Chondrocyte (in vitro differentiated cells): ENCODE measurements at regions not wholly inside any gene's neighbourhood (a gene's known extent, or its start where the extent isn't known, plus 50 kb on each side); places are given as distances from the start of the nearest gene placed in this dataset.
"Not testable (repeated sequence)": the region's sequence is repeated elsewhere in the genome, so short reads cannot be mapped to it uniquely, and the experiment has no call there.

Source experiments
- DNase-seq: peaks from one replicate; pipeline ENCODE4 v3.0.0; 2021; ENCODE audit warnings: mixed read lengths, low spot score
- H3K27ac Mint-ChIP-seq: one replicate; pipeline ENCODE4 v1.8.0; 2021; ENCODE audit warnings: mild to moderate bottlenecking, moderate library complexity, mixed read lengths; ENCODE audit not compliant: unreplicated experiment
- H3K27me3 Mint-ChIP-seq: 2 replicates; pipeline ENCODE4 v1.8.0; 2021; ENCODE audit warnings: low read depth, mixed read lengths
- H3K36me3 Mint-ChIP-seq: 2 replicates; pipeline ENCODE4 v1.8.0; 2021; ENCODE audit warnings: low read depth, mixed read lengths
- H3K4me1 Mint-ChIP-seq: 2 replicates; pipeline ENCODE4 v1.8.0; 2021; ENCODE audit warnings: low read depth, mild to moderate bottlenecking, mixed read lengths
- H3K4me3 Mint-ChIP-seq: one replicate; pipeline ENCODE4 v1.8.0; 2021; ENCODE audit warnings: mild to moderate bottlenecking, moderate library complexity, mixed read lengths; ENCODE audit not compliant: unreplicated experiment
- H3K9me3 Mint-ChIP-seq: 2 replicates; pipeline ENCODE4 v1.8.0; 2021; ENCODE audit warnings: low read depth, mixed read lengths
- TF ChIP-seq, protein P1 (sequence below): fragments of 200-600 bp; sonication (generic); IDR thresholded peaks from 2 replicates; pipeline ENCODE4 v1.5.0; 2021; ENCODE audit warnings: antibody characterized with exemption, mild to moderate bottlenecking, moderate library complexity

- Mint-ChIP-seq H3K27me3 (peaks cover 40% of the 10 kb centered on the region), H3K36me3 (no peaks in the 10 kb centered on the region), H3K4me3 (peak overlapping the region; percentile 1), H3K9me3 (no peaks in the 10 kb centered on the region), H3K27ac (no peak overlapping the region), H3K4me1 (peaks cover 12% of the 10 kb centered on the region)
- TF ChIP-seq, protein P1, sequence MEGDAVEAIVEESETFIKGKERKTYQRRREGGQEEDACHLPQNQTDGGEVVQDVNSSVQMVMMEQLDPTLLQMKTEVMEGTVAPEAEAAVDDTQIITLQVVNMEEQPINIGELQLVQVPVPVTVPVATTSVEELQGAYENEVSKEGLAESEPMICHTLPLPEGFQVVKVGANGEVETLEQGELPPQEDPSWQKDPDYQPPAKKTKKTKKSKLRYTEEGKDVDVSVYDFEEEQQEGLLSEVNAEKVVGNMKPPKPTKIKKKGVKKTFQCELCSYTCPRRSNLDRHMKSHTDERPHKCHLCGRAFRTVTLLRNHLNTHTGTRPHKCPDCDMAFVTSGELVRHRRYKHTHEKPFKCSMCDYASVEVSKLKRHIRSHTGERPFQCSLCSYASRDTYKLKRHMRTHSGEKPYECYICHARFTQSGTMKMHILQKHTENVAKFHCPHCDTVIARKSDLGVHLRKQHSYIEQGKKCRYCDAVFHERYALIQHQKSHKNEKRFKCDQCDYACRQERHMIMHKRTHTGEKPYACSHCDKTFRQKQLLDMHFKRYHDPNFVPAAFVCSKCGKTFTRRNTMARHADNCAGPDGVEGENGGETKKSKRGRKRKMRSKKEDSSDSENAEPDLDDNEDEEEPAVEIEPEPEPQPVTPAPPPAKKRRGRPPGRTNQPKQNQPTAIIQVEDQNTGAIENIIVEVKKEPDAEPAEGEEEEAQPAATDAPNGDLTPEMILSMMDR, result no peak
- DNase-seq, result no peak
Measured at GRCh38 chr7:149670288-149670687, 103.1 kb downstream of the ZNF467 start.

DNA sequence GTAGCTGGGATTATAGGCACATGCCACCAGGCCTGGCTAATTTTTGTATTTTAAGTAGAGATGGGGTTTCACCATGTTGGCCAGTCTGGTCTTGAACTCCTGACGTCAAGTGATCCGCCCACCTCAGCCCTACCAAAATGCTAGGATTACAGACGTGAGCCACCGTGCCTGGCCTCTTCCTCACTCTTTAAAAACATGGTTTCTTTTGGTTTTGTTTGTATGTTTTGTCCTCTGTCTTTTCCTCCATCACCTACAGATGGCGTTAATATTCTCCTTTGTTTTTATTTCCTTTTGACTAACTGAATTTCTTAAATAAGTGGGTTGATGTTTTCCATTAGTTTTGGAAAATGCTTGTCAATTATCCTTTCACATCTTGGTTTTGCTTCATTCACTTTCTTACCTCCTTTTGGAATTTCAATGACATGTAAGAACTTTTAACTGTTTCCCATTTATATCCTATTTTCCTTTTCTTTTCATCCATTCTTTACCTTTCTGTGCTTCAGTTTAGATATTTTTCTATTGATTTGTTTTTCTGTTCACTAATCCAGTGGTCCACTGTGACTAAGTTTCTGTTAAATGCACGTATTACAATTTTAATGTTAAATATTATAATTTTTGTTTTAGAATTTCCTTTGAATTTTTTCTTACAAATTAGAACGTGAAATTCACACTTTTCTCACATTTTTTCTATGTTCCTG is 104.1 kb downstream of the ZNF467 start:
- no peak for DNase-seq
- no peak overlapping the region for H3K27ac Mint-ChIP-seq
- peaks cover 12% of the 10 kb centered on the region for H3K4me1 Mint-ChIP-seq
- no peaks in the 10 kb centered on the region for H3K36me3 Mint-ChIP-seq
- TF ChIP-seq, protein P1, result peak; percentile 73
- no peak overlapping the region for H3K4me3 Mint-ChIP-seq
- peaks cover 36% of the 10 kb centered on the region for H3K27me3 Mint-ChIP-seq
- no peaks in the 10 kb centered on the region for H3K9me3 Mint-ChIP-seq

- Mint-ChIP-seq H3K4me3 (no peak overlapping the region), H3K27ac (no peak overlapping the region), H3K4me1 (peaks cover 12% of the 10 kb centered on the region), H3K9me3 (peaks cover 3% of the 10 kb centered on the region), H3K27me3 (peaks cover 19% of the 10 kb centered on the region), H3K36me3 (no peaks in the 10 kb centered on the region)
- TF ChIP-seq, protein P1, result no peak
- no peak for DNase-seq
Measured at GRCh38 chr7:149666360-149666945, 106.9 kb downstream of the ZNF467 start.

DNA sequence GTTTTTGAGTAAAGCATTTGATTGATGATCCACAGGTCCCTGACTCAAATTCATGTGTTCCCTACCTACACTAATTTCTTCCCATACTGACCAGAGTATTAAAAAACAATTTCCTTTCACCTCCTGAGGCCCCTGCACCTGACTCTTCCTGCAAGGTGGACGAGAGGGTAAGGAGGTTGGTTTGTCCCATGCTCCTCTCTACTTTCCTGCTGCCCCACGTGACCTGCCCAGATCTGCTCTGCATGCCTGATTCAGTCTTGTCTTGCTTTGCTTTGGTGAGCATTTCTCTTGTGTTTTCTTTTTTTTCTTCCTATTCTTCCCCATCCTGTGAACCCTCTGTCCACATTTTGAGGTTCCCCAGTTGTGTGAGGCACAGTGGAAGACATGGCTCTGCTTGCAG is 107.8 kb downstream of the ZNF467 start:
- not testable (repeated sequence) for H3K27ac Mint-ChIP-seq, DNase-seq, H3K36me3 Mint-ChIP-seq, H3K4me1 Mint-ChIP-seq, H3K9me3 Mint-ChIP-seq, H3K4me3 Mint-ChIP-seq
- H3K27me3 Mint-ChIP-seq, result peaks cover 20% of the 10 kb centered on the region

DNA sequence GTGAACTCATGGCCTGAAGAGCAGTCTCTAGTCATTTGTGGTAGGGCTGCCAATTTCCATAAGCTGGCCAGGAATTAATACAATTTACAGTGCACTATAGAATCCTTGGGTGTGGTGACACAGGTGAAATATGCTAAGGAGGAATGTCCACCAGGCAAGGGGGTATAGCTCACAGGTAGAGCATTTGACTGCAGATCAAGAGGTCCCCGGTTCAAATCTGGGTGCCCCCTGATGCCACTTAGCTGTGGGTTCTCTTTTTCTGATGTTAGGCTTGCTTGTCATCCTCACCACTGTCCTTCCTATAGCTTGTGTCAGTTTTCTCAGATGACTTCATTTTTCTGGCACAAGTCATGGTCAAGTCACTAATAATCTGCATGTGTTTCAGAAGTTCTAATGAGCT is 108.7 kb downstream of the ZNF467 start:
- Mint-ChIP-seq H3K27me3 (peaks cover 29% of the 10 kb centered on the region), H3K27ac (no peak overlapping the region), H3K36me3 (no peaks in the 10 kb centered on the region), H3K9me3 (peaks cover 12% of the 10 kb centered on the region), H3K4me3 (no peak overlapping the region), H3K4me1 (no peaks in the 10 kb centered on the region)
- DNase-seq, result no peak
- TF ChIP-seq, protein P1, result no peak

- no peaks in the 10 kb centered on the region for H3K36me3 Mint-ChIP-seq
- H3K27me3 Mint-ChIP-seq, result peaks cover 32% of the 10 kb centered on the region
- no peak overlapping the region for H3K4me3 Mint-ChIP-seq
- H3K9me3 Mint-ChIP-seq, result peaks cover 14% of the 10 kb centered on the region
- TF ChIP-seq, protein P1, result no peak
- no peak overlapping the region for H3K27ac Mint-ChIP-seq
- DNase-seq, result no peak
- no peaks in the 10 kb centered on the region for H3K4me1 Mint-ChIP-seq
Measured at GRCh38 chr7:149664176-149664575, 109.2 kb downstream of the ZNF467 start.
